GM23338 (cell line): ENCODE measurements at regions not wholly inside any gene's neighbourhood (a gene's known extent, or its start where the extent isn't known, plus 50 kb on each side); places are given as distances from the start of the nearest gene placed in this dataset.
A peak's percentile ranks its signal among the peaks of the same experiment; 100 is the strongest.

Experiments
- ATAC-seq: fragments of 200-7000 bp; cut with Tn5 transposase; 3 replicates; pipeline ENCODE4 v1.9.1; 2020
- DNase-seq: peaks from one replicate; pipeline ENCODE4 v3.0.0-alpha.2; 2015; ENCODE audit warnings: low spot score
- H2AFZ ChIP-seq: fragments of 200-600 bp; sonication (generic); 2 replicates; pipeline ENCODE4 v1.8.0; 2016; ENCODE audit warnings: antibody characterized with exemption, mild to moderate bottlenecking, moderate library complexity
- H3F3A ChIP-seq: fragments of 200-600 bp; sonication (generic); replicated peaks from 2 replicates; pipeline ENCODE4 v1.8.0; 2017; ENCODE audit warnings: antibody characterized with exemption, mixed run types, low read depth
- H3K27ac ChIP-seq: fragments of 200-600 bp; sonication (generic); 2 replicates; pipeline ENCODE4 v1.6.1; 2016; ENCODE audit warnings: low read depth
- H3K27me3 ChIP-seq: fragments of 200-600 bp; sonication (generic); 2 replicates; pipeline ENCODE4 v1.8.0; 2016; ENCODE audit warnings: mild to moderate bottlenecking, mixed run types, moderate library complexity; ENCODE audit not compliant: insufficient read depth
- H3K36me3 ChIP-seq: fragments of 200-600 bp; sonication (generic); 2 replicates; pipeline ENCODE4 v1.8.0; 2016; ENCODE audit warnings: mild to moderate bottlenecking; ENCODE audit not compliant: insufficient read depth
- H3K4me1 ChIP-seq: fragments of 200-600 bp; sonication (generic); 2 replicates; pipeline ENCODE4 v1.8.0; 2016; ENCODE audit warnings: mild to moderate bottlenecking, moderate library complexity; ENCODE audit not compliant: insufficient read depth
- H3K4me2 ChIP-seq: fragments of 200-600 bp; sonication (generic); 2 replicates; pipeline ENCODE4 v1.7.1; 2017; ENCODE audit warnings: mixed run types
- H3K4me3 ChIP-seq: fragments of 200-600 bp; sonication (generic); 2 replicates; pipeline ENCODE4 v1.6.1; 2016; ENCODE audit warnings: mixed run types
- H3K79me2 ChIP-seq: fragments of 200-600 bp; sonication (generic); replicated peaks from 2 replicates; pipeline ENCODE4 v1.8.0; 2017; ENCODE audit warnings: mild to moderate bottlenecking; ENCODE audit not compliant: insufficient read depth
- H3K9me2 ChIP-seq: fragments of 200-600 bp; sonication (generic); 2 replicates; pipeline ENCODE4 v1.8.0; 2017; ENCODE audit not compliant: insufficient read depth
- H4K20me1 ChIP-seq: fragments of 200-600 bp; sonication (generic); replicated peaks from 2 replicates; pipeline ENCODE4 v1.8.0; 2017; ENCODE audit warnings: mild to moderate bottlenecking; ENCODE audit not compliant: insufficient read depth
- H3K27ac Mint-ChIP-seq: 2 replicates; pipeline ENCODE4 v1.8.0; 2020; ENCODE audit warnings: inconsistent platforms, mild to moderate bottlenecking, moderate library complexity, mixed read lengths
- H3K27me3 Mint-ChIP-seq: 3 replicates; pipeline ENCODE4 v1.8.0; 2022; ENCODE audit warnings: low read depth, mild to moderate bottlenecking, moderate library complexity, mixed read lengths, inconsistent platforms; ENCODE audit not compliant: insufficient read depth, poor library complexity
- H3K36me3 Mint-ChIP-seq: 3 replicates; pipeline ENCODE4 v1.8.0; 2021; ENCODE audit warnings: low read depth, mild to moderate bottlenecking, inconsistent platforms, moderate library complexity, mixed read lengths
- H3K4me1 Mint-ChIP-seq: 3 replicates; pipeline ENCODE4 v1.8.0; 2020; ENCODE audit warnings: mild to moderate bottlenecking, inconsistent platforms, mixed read lengths
- H3K4me3 Mint-ChIP-seq: 3 replicates; pipeline ENCODE4 v1.8.0; 2021; ENCODE audit warnings: moderate library complexity, mild to moderate bottlenecking, inconsistent platforms, mixed read lengths
- H3K9me3 Mint-ChIP-seq: 3 replicates; pipeline ENCODE4 v1.8.0; 2020; ENCODE audit warnings: moderate library complexity, mild to moderate bottlenecking, inconsistent platforms, mixed read lengths
- EZH2 ChIP-seq: fragments of 200-600 bp; sonication (generic); IDR thresholded peaks from one replicate; pipeline ENCODE4 v1.8.0; 2017; ENCODE audit warnings: antibody characterized with exemption, mild to moderate bottlenecking, low read depth; ENCODE audit not compliant: unreplicated experiment
- NANOG ChIP-seq: IDR thresholded peaks from 2 replicates; pipeline ENCODE4 v1.6.1; 2016; ENCODE audit warnings: antibody characterized with exemption, borderline replicate concordance
- POLR2AphosphoS5 ChIP-seq: IDR thresholded peaks from 2 replicates; pipeline ENCODE4 v1.6.1; 2016; ENCODE audit warnings: antibody characterized with exemption, low read depth
- REST ChIP-seq: IDR thresholded peaks from one replicate; pipeline ENCODE4 v1.6.1; 2018; ENCODE audit warnings: antibody characterized with exemption; ENCODE audit not compliant: unreplicated experiment
- ZNF114 ChIP-seq: fragments of 250-450 bp; sonication (Bioruptor Pico); IDR thresholded peaks from 2 replicates; pipeline ENCODE4 v1.5.0; 2020; ENCODE audit warnings: mild to moderate bottlenecking, moderate library complexity
- ZNF331 ChIP-seq: fragments of 250-450 bp; sonication (Bioruptor Pico); IDR thresholded peaks from 2 replicates; pipeline ENCODE4 v1.5.0; 2020; ENCODE audit warnings: low read depth, mild to moderate bottlenecking, moderate library complexity
- ZNF462 ChIP-seq: fragments of 250-450 bp; sonication (Bioruptor Pico); IDR thresholded peaks from 2 replicates; pipeline ENCODE4 v1.5.0; 2020; ENCODE audit warnings: mild to moderate bottlenecking, moderate library complexity

GRCh38 chr1:234745276-234745675 lies 135.3 kb upstream of the IRF2BP2 start:
- Histone ChIP-seq H3K9me2 (no peaks in the 10 kb centered on the region), H4K20me1 (no peaks in the 10 kb centered on the region), H3K27ac (no peak overlapping the region), H3F3A (peaks cover 3% of the 10 kb centered on the region), H3K36me3 (no peaks in the 10 kb centered on the region), H3K4me3 (no peak overlapping the region), H3K4me1 (peaks cover 16% of the 10 kb centered on the region), H3K4me2 (no peak overlapping the region), H2AFZ (peak overlapping the region; percentile 63; the same call in 1 of the 2 replicates), H3K27me3 (no peaks in the 10 kb centered on the region), H3K79me2 (no peaks in the 10 kb centered on the region)
- Mint-ChIP-seq H3K4me1 (peaks cover 32% of the 10 kb centered on the region), H3K4me3 (no peak overlapping the region), H3K27me3 (peaks cover 11% of the 10 kb centered on the region), H3K36me3 (no peaks in the 10 kb centered on the region), H3K9me3 (no peaks in the 10 kb centered on the region), H3K27ac (no peak overlapping the region)
- no peak for ATAC-seq
- TF ChIP-seq ZNF462 (CRISPR knock-in tag) (no peak), EZH2 (no peak), POLR2AphosphoS5 (no peak), ZNF331 (CRISPR knock-in tag) (no peak), REST (no peak), NANOG (no peak), ZNF114 (no peak)
- DNase-seq, result no peak
